Left ventricle myocardium inferior (tissue), 1 donor: ENCODE measurements at regions not wholly inside any gene's neighbourhood (a gene's known extent, or its start where the extent isn't known, plus 50 kb on each side); places are given as distances from the start of the nearest gene placed in this dataset.
"Not testable (repeated sequence)": the region's sequence is repeated elsewhere in the genome, so short reads cannot be mapped to it uniquely, and the experiment has no call there.

Source experiments
- DNase-seq: peaks from one replicate; pipeline ENCODE4 v3.0.0-alpha.2; 2020
- H3K27ac ChIP-seq: fragments of 200-600 bp; replicated peaks from 2 replicates; pipeline ENCODE4 v1.8.0; 2021
- H3K27me3 ChIP-seq: fragments of 200-600 bp; 2 replicates; pipeline ENCODE4 v1.8.0; 2021; ENCODE audit warnings: low read depth
- H3K36me3 ChIP-seq: fragments of 200-600 bp; 2 replicates; pipeline ENCODE4 v1.8.0; 2021
- H3K4me1 ChIP-seq: fragments of 200-600 bp; 2 replicates; pipeline ENCODE4 v1.8.0; 2021
- H3K4me3 ChIP-seq: fragments of 200-600 bp; 2 replicates; pipeline ENCODE4 v1.8.0; 2021; ENCODE audit warnings: mild to moderate bottlenecking, moderate library complexity
- H3K9me3 ChIP-seq: fragments of 200-600 bp; replicated peaks from 2 replicates; pipeline ENCODE4 v1.8.0; 2021
- CTCF ChIP-seq: fragments of 200-600 bp; IDR thresholded peaks from 2 replicates; pipeline ENCODE4 v1.8.0; 2021; ENCODE audit warnings: antibody characterized with exemption, mild to moderate bottlenecking, borderline replicate concordance
- intact Hi-C: fragments of 100-400 bp; cut with micrococcal nuclease; formaldehyde crosslinking; loops from one replicate; pipeline ENCODE4 v1.11.0; 2022
- donor health status: DM: no; HTN: yes; CAD: no; lungs with severe emphysema.

GRCh38 chr9:65422966-65423690 lies 138.1 kb upstream of the FOXD4L5 start:
- H3K27ac ChIP-seq, DNase-seq, H3K36me3 ChIP-seq, H3K4me1 ChIP-seq, intact Hi-C loops, H3K4me3 ChIP-seq: not testable (repeated sequence)
- peaks cover 12% of the 10 kb centered on the region for H3K9me3 ChIP-seq
- H3K27me3 ChIP-seq, result peaks cover 10% of the 10 kb centered on the region

- H3K27ac ChIP-seq, H3K36me3 ChIP-seq, H3K4me3 ChIP-seq, H3K4me1 ChIP-seq, intact Hi-C loops, H3K27me3 ChIP-seq, DNase-seq: not testable (repeated sequence)
- H3K9me3 ChIP-seq, result peaks cover 13% of the 10 kb centered on the region
Measured at GRCh38 chr9:65421486-65421885, 136.5 kb upstream of the FOXD4L5 start.

GRCh38 chr9:65420771-65421170 lies 135.8 kb upstream of the FOXD4L5 start:
- no peak for TF ChIP-seq CTCF
- H3K27me3 ChIP-seq, result no peaks in the 10 kb centered on the region
- peaks cover 13% of the 10 kb centered on the region for H3K9me3 ChIP-seq
- no peak for DNase-seq
- no peak overlapping the region for H3K27ac ChIP-seq
- no peak overlapping the region for H3K4me3 ChIP-seq
- intact Hi-C loops, result no loop called here
- H3K36me3 ChIP-seq, result no peaks in the 10 kb centered on the region
- H3K4me1 ChIP-seq, result no peaks in the 10 kb centered on the region

GRCh38 chr9:65418966-65419365 lies 134.0 kb upstream of the FOXD4L5 start:
- intact Hi-C loops, result not testable (repeated sequence)

GRCh38 chr9:65416948-65417347 lies 131.9 kb upstream of the FOXD4L5 start:
- DNase-seq, H3K4me3 ChIP-seq, H3K27me3 ChIP-seq, H3K27ac ChIP-seq, H3K36me3 ChIP-seq, intact Hi-C loops, H3K4me1 ChIP-seq: not testable (repeated sequence)
- H3K9me3 ChIP-seq, result peaks cover 13% of the 10 kb centered on the region

More at GRCh38 chr9:65418966-65419365, 134.0 kb upstream of the FOXD4L5 start:
- H3K27ac ChIP-seq, H3K36me3 ChIP-seq, H3K4me1 ChIP-seq, DNase-seq, H3K4me3 ChIP-seq, H3K27me3 ChIP-seq: not testable (repeated sequence)
- peaks cover 13% of the 10 kb centered on the region for H3K9me3 ChIP-seq

- H3K27ac ChIP-seq, H3K36me3 ChIP-seq, H3K4me3 ChIP-seq, H3K4me1 ChIP-seq, intact Hi-C loops, DNase-seq: not testable (repeated sequence)
- H3K9me3 ChIP-seq, result peaks cover 12% of the 10 kb centered on the region
- peaks cover 16% of the 10 kb centered on the region for H3K27me3 ChIP-seq
Measured at GRCh38 chr9:65414249-65414648, 129.2 kb upstream of the FOXD4L5 start.

- peaks cover 20% of the 10 kb centered on the region for H3K27me3 ChIP-seq
- H3K27ac ChIP-seq, intact Hi-C loops, H3K9me3 ChIP-seq, DNase-seq, H3K4me3 ChIP-seq, H3K36me3 ChIP-seq, H3K4me1 ChIP-seq: not testable (repeated sequence)
Measured at GRCh38 chr9:65413371-65413770, 128.4 kb upstream of the FOXD4L5 start.

- no peak for TF ChIP-seq CTCF
- DNase-seq, result no peak
- H3K36me3 ChIP-seq, result no peaks in the 10 kb centered on the region
- no peaks in the 10 kb centered on the region for H3K4me1 ChIP-seq
- H3K27ac ChIP-seq, result no peak overlapping the region
- no peaks in the 10 kb centered on the region for H3K9me3 ChIP-seq
- H3K4me3 ChIP-seq, result no peak overlapping the region
- intact Hi-C loops, result no loop called here
- H3K27me3 ChIP-seq, result peaks cover 21% of the 10 kb centered on the region
Measured at GRCh38 chr9:65411901-65412300, 126.9 kb upstream of the FOXD4L5 start.
